Body of pancreas (tissue), 4 donors: ENCODE measurements at regions not wholly inside any gene's neighbourhood (a gene's known extent, or its start where the extent isn't known, plus 50 kb on each side); places are given as distances from the start of the nearest gene placed in this dataset.

Experiments used
- ATAC-seq: fragments of 150-250 bp; one replicate; pipeline ENCODE4 v1.9.1; 2016
- DNase-seq, 4 donors: peaks; one replicate each; pipeline ENCODE4 v3.0.0-alpha.2; 2019
- H3K27ac ChIP-seq, 4 donors: fragments of 200-600 bp; sonication (generic); 1 replicate in 3 of 4; 2 replicates in 1 of 4; pipeline versions ENCODE4 v1.5.1 to v1.6.1; 2016 to 2019; ENCODE audit warnings: mild to moderate bottlenecking in 1 of 4, mixed read lengths in 1 of 4, moderate library complexity in 1 of 4
- H3K27me3 ChIP-seq, 2 donors: fragments of 200-600 bp; sonication (generic); one replicate each; pipeline ENCODE4 v1.6.0; 2016; ENCODE audit warnings: mild to moderate bottlenecking in 1 of 2
- H3K36me3 ChIP-seq, 2 donors: fragments of 200-600 bp; sonication (generic); replicated peaks in 1 of 2; 2 replicates each; pipeline ENCODE4 v1.5.1; 2016; ENCODE audit warnings: low read depth in 2 of 2; ENCODE audit not compliant: insufficient read depth in 1 of 2
- H3K4me1 ChIP-seq: fragments of 200-600 bp; sonication (generic); one replicate; pipeline ENCODE4 v1.6.0; 2016
- H3K4me3 ChIP-seq, 2 donors: fragments of 200-600 bp; sonication (generic); 1 replicate in 1 of 2; 2 replicates in 1 of 2; pipeline ENCODE4 v1.5.1; 2016 to 2019
- H3K9me3 ChIP-seq, 3 donors: fragments of 200-600 bp; sonication (generic); 1 replicate in 2 of 3; 2 replicates in 1 of 3; pipeline ENCODE4 v1.5.1; 2016
- CTCF ChIP-seq, 7 experiments: fragments of 450-650 bp in 4 of 7; fragments of 200-600 bp in 3 of 7; sonication (generic) in 3 of 7; IDR thresholded peaks; one replicate each; pipeline ENCODE4 v1.5.1; 2016 to 2019; ENCODE audit warnings: antibody characterized with exemption in 7 of 7
- POLR2A ChIP-seq, 3 donors: fragments of 450-650 bp; IDR thresholded peaks; one replicate each; pipeline ENCODE4 v1.6.1; 2016; ENCODE audit warnings: antibody characterized with exemption in 3 of 3, mild to moderate bottlenecking in 2 of 3
- WGBS, 2 donors: methylation state at CpG; one replicate each; pipeline ENCODE4 v1.1.5; 2017; 5-methylcytosine and 5-hydroxymethylcytosine counted together
- intact Hi-C: fragments of 100-400 bp; cut with DNase I; formaldehyde crosslinking; loops from one replicate; pipeline ENCODE4 v1.15.1; 2023

DNA sequence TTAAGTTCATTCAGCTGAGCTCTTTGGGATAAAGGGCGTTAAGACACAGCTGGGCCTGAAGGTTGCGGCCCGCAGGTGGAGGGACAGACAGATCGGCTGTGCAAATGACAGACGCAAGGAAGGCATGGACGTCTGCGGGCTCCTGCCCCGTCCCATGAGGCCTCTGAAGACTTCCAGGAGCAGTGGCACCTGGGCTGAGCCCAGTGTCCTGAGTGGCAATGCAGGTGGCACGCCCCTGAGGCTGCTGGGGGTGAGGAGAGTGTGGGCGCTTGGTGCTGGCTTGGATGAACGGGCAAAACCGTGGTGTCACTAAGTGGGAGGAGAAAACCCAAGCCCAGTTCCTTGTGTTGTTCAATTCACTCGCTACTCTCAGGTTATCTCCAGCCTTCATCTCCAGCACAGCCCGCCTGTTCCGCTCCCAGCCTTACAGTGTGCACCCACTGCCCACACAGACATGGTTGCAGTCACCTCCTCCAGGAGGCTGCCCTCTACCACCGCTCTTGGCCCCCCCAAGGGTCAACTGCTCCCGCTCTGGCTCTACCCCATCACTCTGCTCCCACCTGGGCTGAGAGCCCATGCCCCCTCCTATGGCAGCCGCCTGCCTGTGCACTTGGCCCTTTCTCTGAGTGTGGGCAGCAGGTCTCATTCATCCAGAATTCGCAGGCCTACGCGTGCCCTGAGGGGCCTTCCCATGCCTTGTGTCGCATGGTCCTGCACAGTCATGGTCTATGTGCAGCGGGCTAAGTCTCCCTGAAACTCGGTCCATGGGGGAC, 50.3 kb downstream of the PTGR3 start:
- no peak overlapping the region for H3K27ac ChIP-seq
- H3K36me3 ChIP-seq: no peaks in the 10 kb centered on the region
- TF ChIP-seq CTCF (IDR thresholded peaks at IDR 0.05): no peak
- TF ChIP-seq POLR2A (IDR thresholded peaks at IDR 0.05): no peak
- H3K27me3 ChIP-seq: no peaks in the 10 kb centered on the region
- intact Hi-C loops: no loop called here
- ATAC-seq (no peak), DNase-seq (no peak)
- H3K9me3 ChIP-seq: no peaks in the 10 kb centered on the region
- no peak overlapping the region for H3K4me3 ChIP-seq
- H3K4me1 ChIP-seq: peaks cover 3% of the 10 kb centered on the region
- 89 to 93% methylated on average over 23 to 24 of the region's 24 CpGs for whole genome bisulfite sequencing, 2 donors

GRCh38 chr18:75157851-75158250, 51.1 kb downstream of the PTGR3 start:
- intact Hi-C loops: no loop called here
- Histone ChIP-seq H3K9me3 (no peaks in the 10 kb centered on the region), H3K4me1 (peaks cover 3% of the 10 kb centered on the region), H3K4me3 (no peak overlapping the region), H3K36me3 (no peaks in the 10 kb centered on the region), H3K27me3 (no peaks in the 10 kb centered on the region), H3K27ac (no peak overlapping the region)
- TF ChIP-seq CTCF (IDR thresholded peaks at IDR 0.05): no peak
- TF ChIP-seq POLR2A (IDR thresholded peaks at IDR 0.05): no peak
- no peak for ATAC-seq
- DNase-seq: no peak
- 87 to 94% methylated on average over 12 of the region's 12 CpGs for WGBS, 2 donors

DNA sequence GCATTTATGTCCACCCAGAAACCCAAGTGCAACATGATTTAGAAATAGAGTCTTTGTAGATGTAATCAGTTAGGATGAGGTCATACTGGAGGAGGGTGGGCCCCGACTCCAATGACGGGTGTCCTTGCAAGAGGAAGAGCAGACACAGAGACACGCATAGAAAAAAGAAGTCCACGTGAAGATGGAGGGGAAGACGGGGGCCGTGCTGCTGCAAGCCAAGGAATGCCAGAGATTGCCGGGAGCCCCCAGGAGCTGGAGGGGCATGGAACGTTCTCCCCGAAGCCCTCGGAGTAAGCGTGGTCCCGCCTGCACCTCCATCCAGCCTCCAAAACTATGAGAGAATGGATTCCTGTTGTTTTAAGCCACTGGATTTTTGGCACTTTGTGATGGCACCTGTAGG, 51.6 kb downstream of the PTGR3 start:
- intact Hi-C loops: no loop called here
- H3K27ac ChIP-seq: no peak overlapping the region
- no peaks in the 10 kb centered on the region for H3K27me3 ChIP-seq
- DNase-seq: no peak
- H3K4me1 ChIP-seq: peaks cover 3% of the 10 kb centered on the region
- no peak for ATAC-seq
- no peak overlapping the region for H3K4me3 ChIP-seq
- WGBS, 2 donors: 87 to 89% methylated on average over 12 of the region's 12 CpGs
- no peaks in the 10 kb centered on the region for H3K36me3 ChIP-seq
- no peaks in the 10 kb centered on the region for H3K9me3 ChIP-seq
- no peak for TF ChIP-seq CTCF (IDR thresholded peaks at IDR 0.05)
- no peak for TF ChIP-seq POLR2A (IDR thresholded peaks at IDR 0.05)

GRCh38 chr18:75156831-75157230, 52.1 kb downstream of the PTGR3 start:
- no peak for ATAC-seq
- TF ChIP-seq CTCF (IDR thresholded peaks at IDR 0.05) (no peak), POLR2A (IDR thresholded peaks at IDR 0.05) (no peak)
- Histone ChIP-seq H3K4me1 (peaks cover 3% of the 10 kb centered on the region), H3K4me3 (no peak overlapping the region), H3K9me3 (no peaks in the 10 kb centered on the region), H3K27ac (no peak overlapping the region), H3K36me3 (no peaks in the 10 kb centered on the region), H3K27me3 (no peaks in the 10 kb centered on the region)
- intact Hi-C loops: no loop called here
- whole genome bisulfite sequencing, 2 donors: 87 to 90% methylated on average over 3 to 5 of the region's 5 CpGs
- DNase-seq: no peak

DNA sequence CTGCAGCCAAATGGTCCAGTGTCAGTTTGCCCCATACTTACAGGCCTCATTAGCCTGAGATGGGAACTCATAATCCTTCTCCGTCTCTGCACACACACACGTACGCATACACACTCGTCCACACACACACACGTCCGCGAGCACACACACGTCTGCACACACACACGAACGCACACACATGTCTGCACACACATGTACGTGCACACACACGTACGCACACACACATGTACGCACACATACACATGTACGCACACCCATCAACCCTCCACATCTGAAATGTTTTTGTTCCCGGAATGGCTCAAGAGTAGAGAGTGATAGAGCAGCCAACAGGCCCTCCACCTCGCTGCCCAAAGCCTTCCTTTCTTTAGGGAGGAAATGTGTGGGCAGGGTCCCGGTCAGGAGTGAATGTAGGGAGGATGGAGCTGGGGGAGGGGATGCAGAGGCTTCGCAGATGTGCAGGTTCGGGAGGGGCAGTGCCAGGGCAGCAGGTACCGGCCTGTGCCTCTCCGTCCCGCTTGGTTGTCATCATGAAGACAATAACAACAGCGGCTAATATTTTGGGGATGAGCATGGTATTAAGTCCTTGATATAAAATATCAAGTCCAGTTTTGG, 52.7 kb downstream of the PTGR3 start:
- Histone ChIP-seq H3K36me3 (no peaks in the 10 kb centered on the region), H3K27ac (no peak overlapping the region), H3K4me3 (no peak overlapping the region), H3K27me3 (no peaks in the 10 kb centered on the region), H3K9me3 (no peaks in the 10 kb centered on the region), H3K4me1 (peaks cover 3% of the 10 kb centered on the region)
- 91 to 92% methylated on average over 24 of the region's 24 CpGs for WGBS, 2 donors
- intact Hi-C loops: no loop called here
- TF ChIP-seq CTCF (IDR thresholded peaks at IDR 0.05) (no peak), POLR2A (IDR thresholded peaks at IDR 0.05) (no peak)
- ATAC-seq (no peak), DNase-seq (no peak)
